GM19372 (cell line): ENCODE measurements at regions not wholly inside any gene's neighbourhood (a gene's known extent, or its start where the extent isn't known, plus 50 kb on each side); places are given as distances from the start of the nearest gene placed in this dataset.

Experiments
- ATAC-seq: cut with Tn5 transposase; IDR thresholded peaks from one replicate; pipeline ENCODE4 v1.9.1; 2021; ENCODE audit warnings: mild to moderate bottlenecking, low read depth, moderate library complexity; ENCODE audit not compliant: unreplicated experiment

DNA sequence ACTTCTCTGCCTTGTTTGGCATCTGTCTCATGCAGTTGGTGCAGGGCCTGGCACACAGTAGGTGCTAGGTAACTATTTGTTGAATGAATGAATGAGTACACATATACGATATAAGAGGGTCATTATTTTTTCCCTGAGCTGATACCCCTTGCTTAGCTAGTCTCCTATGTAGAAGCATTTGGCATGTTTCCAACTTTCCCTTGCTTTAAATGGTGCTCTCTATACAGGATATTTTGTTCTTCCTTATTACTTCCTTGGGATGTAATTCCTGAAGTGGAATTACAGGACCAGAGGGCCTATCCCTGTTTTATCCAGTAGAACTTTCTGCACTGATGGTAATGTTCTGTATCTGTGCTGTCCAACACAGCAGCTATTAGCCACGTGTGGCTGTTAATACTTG lies 250.1 kb upstream of the PWP1 start:
- no peak for ATAC-seq

GRCh38 chr12:107436376-107436775 lies 249.2 kb upstream of the PWP1 start:
- ATAC-seq: no peak

DNA sequence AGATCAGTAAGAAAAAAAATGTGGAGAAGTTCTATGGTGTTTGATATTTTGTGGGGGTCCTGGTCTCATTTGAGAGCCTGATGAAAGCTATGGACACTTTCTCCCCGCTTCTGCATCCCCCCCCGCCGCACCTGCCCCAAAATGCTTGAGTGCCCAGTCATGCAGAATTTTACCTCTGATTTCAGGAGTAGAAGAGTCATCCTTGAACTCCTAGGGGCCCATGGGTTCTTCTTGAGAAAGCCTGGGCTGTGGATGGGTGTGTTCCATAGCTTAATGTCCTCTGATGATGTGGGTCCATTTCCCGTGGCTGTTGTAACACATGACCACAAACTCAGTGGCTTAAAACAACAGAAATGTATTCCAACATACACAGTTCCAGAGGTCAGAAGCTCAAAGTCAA lies 248.8 kb upstream of the PWP1 start:
- ATAC-seq: no peak

DNA sequence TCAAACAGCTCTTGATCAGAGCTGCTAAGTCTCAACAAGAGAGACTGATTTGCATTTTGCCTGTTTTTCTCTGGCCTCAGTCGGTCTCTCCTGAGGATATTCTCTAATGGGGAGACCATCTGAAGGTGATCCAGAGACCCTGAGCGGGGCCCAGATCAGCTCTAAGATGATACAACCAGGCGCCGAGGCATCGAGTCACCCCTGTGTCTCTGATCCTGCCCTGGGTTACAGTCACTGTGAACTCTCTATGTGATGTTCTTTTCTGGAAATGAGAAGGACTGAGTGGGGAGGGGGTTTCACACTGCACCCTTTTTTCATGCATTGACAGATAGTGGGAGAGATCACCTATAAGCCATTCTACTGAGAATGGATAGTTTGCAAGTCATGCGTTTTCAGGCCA lies 247.6 kb upstream of the PWP1 start:
- ATAC-seq: no peak

- no peak for ATAC-seq
Measured at GRCh38 chr12:107439026-107439738, 246.4 kb upstream of the PWP1 start.

- ATAC-seq: no peak
Measured at GRCh38 chr12:107440606-107441005, 245.0 kb upstream of the PWP1 start.

DNA sequence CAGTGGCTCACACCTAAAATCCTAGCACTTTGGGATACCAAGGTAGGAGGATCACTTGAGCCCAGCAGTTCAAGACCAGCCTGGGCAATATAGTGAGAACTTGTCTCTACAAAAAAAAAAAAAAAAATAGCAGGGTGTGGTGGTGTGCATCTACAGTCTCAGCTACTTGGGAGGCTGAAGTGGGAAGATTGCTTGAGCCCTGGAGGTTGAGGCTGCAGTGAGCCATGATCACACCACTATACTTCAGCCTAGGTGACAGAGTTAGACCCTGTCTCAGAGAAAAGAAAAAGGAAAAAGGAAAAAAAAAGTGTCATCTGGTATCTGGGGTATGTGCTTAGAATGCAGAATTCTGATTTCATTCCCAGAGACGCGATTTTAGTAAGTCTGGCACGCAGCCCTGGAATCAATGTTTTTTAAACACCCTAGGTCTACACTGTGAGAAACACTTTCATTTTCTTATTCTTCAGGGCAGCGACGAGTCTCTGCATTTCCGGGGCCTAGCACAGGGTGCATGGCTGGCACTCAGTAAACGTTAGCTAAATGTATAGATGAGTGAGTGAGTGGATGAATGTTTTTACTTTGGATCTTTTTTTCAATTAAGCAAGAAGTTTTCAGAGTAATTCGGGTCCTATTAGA lies 243.8 kb upstream of the PWP1 start:
- no peak for ATAC-seq

GRCh38 chr12:107442326-107442987 lies 243.1 kb upstream of the PWP1 start:
- no peak for ATAC-seq

GRCh38 chr12:107443320-107444090 lies 242.1 kb upstream of the PWP1 start:
- no peak for ATAC-seq

GRCh38 chr12:107444771-107445170 lies 240.8 kb upstream of the PWP1 start:
- no peak for ATAC-seq

- no peak for ATAC-seq
Measured at GRCh38 chr12:107446476-107446875, 239.1 kb upstream of the PWP1 start.

DNA sequence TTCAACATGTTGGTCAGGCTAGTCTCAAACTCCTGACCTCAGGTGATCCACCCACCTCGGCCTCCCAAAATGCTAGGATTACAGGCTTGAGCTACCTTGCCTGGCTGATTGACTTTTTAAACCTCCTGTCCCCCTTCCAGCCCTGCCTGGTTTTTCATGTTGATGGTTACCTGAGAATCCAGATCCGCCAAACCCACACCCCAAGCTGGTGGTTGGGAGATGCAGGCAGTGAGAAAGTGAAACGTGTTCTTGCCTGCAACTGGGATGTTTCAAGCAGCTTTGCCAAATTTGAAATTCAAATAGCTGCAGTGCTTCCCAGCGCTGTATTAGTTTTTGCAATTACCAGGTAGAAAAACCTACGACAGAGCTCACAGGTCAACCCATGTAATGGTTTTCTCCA lies 238.3 kb upstream of the PWP1 start:
- no peak for ATAC-seq

DNA sequence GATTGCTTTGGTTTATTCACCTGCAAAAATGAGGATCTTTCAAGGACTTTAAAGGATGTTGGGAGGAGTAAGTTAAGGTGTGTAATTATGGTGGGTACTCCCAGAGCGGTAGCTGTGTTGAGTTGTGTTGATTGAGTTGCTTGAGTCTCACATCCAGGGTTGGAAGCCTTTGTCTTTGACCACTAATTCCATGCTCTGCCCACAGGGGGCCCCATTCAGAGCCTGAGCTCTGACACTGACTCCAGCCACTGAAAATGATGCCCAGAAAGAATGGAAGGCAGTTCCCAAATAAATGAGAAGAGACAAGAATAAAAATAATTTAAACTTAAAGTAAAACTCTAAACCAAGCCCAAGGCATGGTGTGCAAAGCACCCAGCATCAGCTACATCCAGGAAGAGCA lies 237.4 kb upstream of the PWP1 start:
- ATAC-seq: no peak

DNA sequence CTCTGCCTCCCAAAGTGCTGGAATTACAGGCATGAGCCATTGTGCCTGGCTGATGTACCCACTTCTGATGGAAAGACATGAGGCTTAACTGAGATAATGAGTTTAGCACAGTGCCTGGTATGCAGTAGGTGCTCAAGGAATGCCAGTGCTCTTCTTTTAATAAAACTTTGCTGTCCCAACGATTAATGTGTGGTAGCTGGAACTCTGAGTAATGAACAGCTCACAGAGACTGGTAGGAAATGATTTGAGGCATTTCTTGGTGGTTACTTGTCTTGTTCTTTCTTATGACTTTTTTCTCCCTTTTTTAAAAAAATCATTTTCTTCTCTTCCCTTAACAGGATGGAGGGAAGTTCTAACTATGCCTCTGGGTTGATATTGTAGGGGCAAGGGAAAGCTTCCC lies 235.7 kb upstream of the PWP1 start:
- no peak for ATAC-seq

DNA sequence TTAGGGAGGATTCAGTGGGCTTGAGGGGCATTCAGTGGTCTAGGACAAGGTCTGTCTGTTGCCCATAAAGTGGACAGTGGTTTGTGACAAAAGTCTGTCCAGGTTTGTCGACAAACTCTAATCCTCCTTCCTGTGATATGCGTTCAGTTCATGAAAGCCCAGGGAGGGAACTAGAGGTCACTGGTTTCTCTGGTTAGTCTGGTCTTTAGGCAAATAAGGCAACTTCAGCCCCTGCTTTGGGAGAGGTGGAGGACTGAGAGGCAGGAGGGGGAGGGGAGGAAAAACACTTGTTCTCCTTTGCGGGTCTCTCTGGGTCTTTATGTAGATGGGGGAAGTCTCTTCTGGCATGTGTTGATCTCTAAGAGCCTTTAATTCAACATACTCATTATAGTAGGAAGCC lies 235.1 kb upstream of the PWP1 start:
- no peak for ATAC-seq

- ATAC-seq: no peak
Measured at GRCh38 chr12:107451246-107451645, 234.4 kb upstream of the PWP1 start.

DNA sequence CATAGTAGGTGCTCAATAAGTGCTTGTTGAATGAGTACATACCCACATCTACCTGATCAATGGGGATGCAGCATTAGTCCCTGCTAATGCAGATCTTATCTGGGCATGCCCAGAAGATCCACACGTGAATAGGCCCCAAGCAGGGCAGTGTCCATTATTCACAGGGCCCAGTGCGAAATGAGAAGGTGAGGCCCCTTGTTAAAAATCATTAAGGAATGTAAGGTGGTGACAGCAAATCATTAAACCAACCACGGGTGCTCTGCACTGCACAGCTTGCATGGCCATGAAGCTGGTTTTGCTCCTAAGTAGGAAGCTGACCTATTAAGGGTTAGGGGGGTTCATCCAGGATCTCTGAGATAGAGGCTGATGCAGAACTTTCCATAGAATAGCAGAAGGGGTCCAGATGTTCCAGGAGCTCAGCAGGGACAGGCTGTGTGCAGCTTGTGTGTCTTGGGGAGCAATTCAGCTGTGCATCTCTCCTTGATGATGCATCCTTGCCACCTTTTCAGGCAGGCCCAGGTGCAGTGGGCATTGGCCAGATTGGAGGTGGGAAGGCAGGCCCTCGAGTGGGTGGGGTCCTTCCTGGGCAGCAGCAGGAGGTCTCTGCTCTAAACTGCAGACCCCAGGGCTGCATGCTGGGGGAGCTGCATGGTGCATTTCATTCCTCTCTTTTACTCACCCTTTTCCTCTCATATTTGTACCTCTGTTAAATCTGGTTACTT lies 231.3 kb upstream of the PWP1 start:
- no peak for ATAC-seq

DNA sequence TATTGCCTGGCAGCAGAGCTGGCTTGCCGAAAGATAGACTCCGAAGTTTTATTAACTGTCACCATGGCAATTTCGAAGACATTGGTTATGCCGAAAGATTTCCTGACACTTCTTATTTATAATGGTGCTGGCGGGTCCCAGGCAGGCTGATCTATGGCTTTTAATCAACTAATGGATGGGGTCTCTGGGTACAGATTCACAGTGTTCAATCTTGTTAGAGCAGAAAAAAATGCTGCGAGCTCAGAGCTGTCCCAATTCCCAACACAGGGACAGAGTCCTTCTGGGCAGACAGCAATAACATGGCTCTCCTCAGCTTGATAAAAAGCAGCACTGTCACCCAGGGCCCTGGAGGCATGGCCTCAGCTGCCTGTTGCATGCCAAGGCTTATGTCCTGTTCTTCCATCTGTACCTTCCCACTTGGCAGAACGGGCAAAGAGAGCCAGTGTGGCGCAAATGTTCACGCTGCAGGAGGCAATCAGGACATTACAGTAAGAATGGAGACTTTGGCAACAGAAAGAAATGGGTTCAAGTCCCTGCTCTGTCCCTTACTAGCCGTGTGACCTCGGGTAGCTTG lies 228.2 kb upstream of the PWP1 start:
- no peak for ATAC-seq

- ATAC-seq: no peak
Measured at GRCh38 chr12:107458163-107458562, 227.4 kb upstream of the PWP1 start.

GRCh38 chr12:107458990-107459389 lies 226.6 kb upstream of the PWP1 start:
- no peak for ATAC-seq
